ENCODE measurements at regions not wholly inside any gene's neighbourhood (a gene's known extent, or its start where the extent isn't known, plus 50 kb on each side); places are given as distances from the start of the nearest gene placed in this dataset.

GRCh38 chr17:15886221-15886620 is 58.7 kb upstream of the ADORA2B start:
- ATAC-seq (ENCODE audit: low read depth): no peak
- intact Hi-C loops (cut with micrococcal nuclease): no loop called here
- TF ChIP-seq EZH2 (IDR thresholded peaks at IDR 0.05; ENCODE audit: borderline replicate concordance, insufficient read depth, low read depth, low read length, poor library complexity, severe bottlenecking): no peak
- TF ChIP-seq, protein P1, sequence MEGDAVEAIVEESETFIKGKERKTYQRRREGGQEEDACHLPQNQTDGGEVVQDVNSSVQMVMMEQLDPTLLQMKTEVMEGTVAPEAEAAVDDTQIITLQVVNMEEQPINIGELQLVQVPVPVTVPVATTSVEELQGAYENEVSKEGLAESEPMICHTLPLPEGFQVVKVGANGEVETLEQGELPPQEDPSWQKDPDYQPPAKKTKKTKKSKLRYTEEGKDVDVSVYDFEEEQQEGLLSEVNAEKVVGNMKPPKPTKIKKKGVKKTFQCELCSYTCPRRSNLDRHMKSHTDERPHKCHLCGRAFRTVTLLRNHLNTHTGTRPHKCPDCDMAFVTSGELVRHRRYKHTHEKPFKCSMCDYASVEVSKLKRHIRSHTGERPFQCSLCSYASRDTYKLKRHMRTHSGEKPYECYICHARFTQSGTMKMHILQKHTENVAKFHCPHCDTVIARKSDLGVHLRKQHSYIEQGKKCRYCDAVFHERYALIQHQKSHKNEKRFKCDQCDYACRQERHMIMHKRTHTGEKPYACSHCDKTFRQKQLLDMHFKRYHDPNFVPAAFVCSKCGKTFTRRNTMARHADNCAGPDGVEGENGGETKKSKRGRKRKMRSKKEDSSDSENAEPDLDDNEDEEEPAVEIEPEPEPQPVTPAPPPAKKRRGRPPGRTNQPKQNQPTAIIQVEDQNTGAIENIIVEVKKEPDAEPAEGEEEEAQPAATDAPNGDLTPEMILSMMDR (IDR thresholded peaks at IDR 0.05): no peak
- no peak overlapping the region for H3K27ac ChIP-seq (ENCODE audit: low read length in 2 of 2)
- Mint-ChIP-seq H3K4me3 (no peak overlapping the region), H3K27me3 (peaks cover 11% of the 10 kb centered on the region), H3K27ac (no peak overlapping the region), H3K9me3 (ENCODE audit: insufficient read depth) (no peaks in the 10 kb centered on the region), H3K4me1 (no peaks in the 10 kb centered on the region)
- no peaks in the 10 kb centered on the region for H3K27me3 ChIP-seq (replicated peaks in 1 of 4; ENCODE audit: control extremely low read depth in 1 of 4, control insufficient read depth in 3 of 4, insufficient read depth in 4 of 4, low read length in 3 of 4)
- POLR2A ChIA-PET: no interaction called here
- no peak for DNase-seq
- H2AFZ ChIP-seq (ENCODE audit: insufficient read depth, low read depth, low read length, poor library complexity, severe bottlenecking): no peak overlapping the region
- no peaks in the 10 kb centered on the region for H3K9me3 ChIP-seq (ENCODE audit: control extremely low read depth in 1 of 3, control insufficient read depth in 2 of 3, insufficient read depth in 1 of 3, low read length in 2 of 3)
- H4K20me1 ChIP-seq (ENCODE audit: control insufficient read depth, insufficient read depth, low read length, poor library complexity, severe bottlenecking): no peaks in the 10 kb centered on the region
- H3K4me3 ChIP-seq (ENCODE audit: control extremely low read depth in 1 of 5, extremely low read depth in 1 of 5, insufficient read depth in 1 of 5, low read depth in 2 of 5, low read length in 4 of 5): no peak overlapping the region
- no peak overlapping the region for H3K9ac ChIP-seq (ENCODE audit: low read length)
- CTCF ChIA-PET: no interaction called here
- H3K36me3 ChIP-seq (replicated peaks in 1 of 2; ENCODE audit: control extremely low read depth in 1 of 2, control insufficient read depth in 1 of 2, extremely low read depth in 1 of 2, insufficient read depth in 2 of 2, low read length in 1 of 2): no peaks in the 10 kb centered on the region
- H3K4me2 ChIP-seq (replicated peaks; ENCODE audit: low read depth, low read length, poor library complexity, severe bottlenecking): no peak overlapping the region
- H3K4me1 ChIP-seq (ENCODE audit: control insufficient read depth in 2 of 2, insufficient read depth in 2 of 2, low read length in 2 of 2): no peaks in the 10 kb centered on the region
- 87% methylated on average over 7 of the region's 8 CpGs for WGBS (ENCODE audit: insufficient coverage)
- no peaks in the 10 kb centered on the region for H3K79me2 ChIP-seq (ENCODE audit: control insufficient read depth, insufficient read depth, low read length)

- ATAC-seq (ENCODE audit: low read depth): no peak
- no peak for DNase-seq
- ChIA-PET CTCF (no interaction called here), POLR2A (no interaction called here)
- WGBS (ENCODE audit: insufficient coverage): 33% methylated on average over 5 of the region's 7 CpGs
- Histone ChIP-seq H3K27ac (ENCODE audit: low read length in 2 of 2) (no peak overlapping the region), H3K4me1 (ENCODE audit: control insufficient read depth in 2 of 2, insufficient read depth in 2 of 2, low read length in 2 of 2) (no peaks in the 10 kb centered on the region), H2AFZ (ENCODE audit: insufficient read depth, low read depth, low read length, poor library complexity, severe bottlenecking) (peak overlapping the region; percentile 28), H3K4me2 (replicated peaks; ENCODE audit: low read depth, low read length, poor library complexity, severe bottlenecking) (no peak overlapping the region), H3K9ac (ENCODE audit: low read length) (no peak overlapping the region), H3K36me3 (replicated peaks in 1 of 2; ENCODE audit: control extremely low read depth in 1 of 2, control insufficient read depth in 1 of 2, extremely low read depth in 1 of 2, insufficient read depth in 2 of 2, low read length in 1 of 2) (no peaks in the 10 kb centered on the region), H3K9me3 (ENCODE audit: control extremely low read depth in 1 of 3, control insufficient read depth in 2 of 3, insufficient read depth in 1 of 3, low read length in 2 of 3) (no peaks in the 10 kb centered on the region), H3K79me2 (ENCODE audit: control insufficient read depth, insufficient read depth, low read length) (no peaks in the 10 kb centered on the region), H3K4me3 (ENCODE audit: control extremely low read depth in 1 of 5, extremely low read depth in 1 of 5, insufficient read depth in 1 of 5, low read depth in 2 of 5, low read length in 4 of 5) (no peak overlapping the region), H3K27me3 (replicated peaks in 1 of 4; ENCODE audit: control extremely low read depth in 1 of 4, control insufficient read depth in 3 of 4, insufficient read depth in 4 of 4, low read length in 3 of 4) (no peaks in the 10 kb centered on the region), H4K20me1 (ENCODE audit: control insufficient read depth, insufficient read depth, low read length, poor library complexity, severe bottlenecking) (no peaks in the 10 kb centered on the region)
- TF ChIP-seq, protein P1 (IDR thresholded peaks at IDR 0.05): no peak
- TF ChIP-seq EZH2 (IDR thresholded peaks at IDR 0.05; ENCODE audit: borderline replicate concordance, insufficient read depth, low read depth, low read length, poor library complexity, severe bottlenecking): no peak
- H3K27me3 Mint-ChIP-seq: peaks cover 6% of the 10 kb centered on the region
- intact Hi-C loops (cut with micrococcal nuclease): no loop called here
- H3K27ac Mint-ChIP-seq: no peak overlapping the region
- no peak overlapping the region for H3K4me3 Mint-ChIP-seq
- H3K9me3 Mint-ChIP-seq (ENCODE audit: insufficient read depth): no peaks in the 10 kb centered on the region
- H3K4me1 Mint-ChIP-seq: no peaks in the 10 kb centered on the region
These were observed 58.1 kb upstream of the ADORA2B start for GRCh38 chr17:15886804-15887203.
